ENCODE measurements at regions not wholly inside any gene's neighbourhood (a gene's known extent, or its start where the extent isn't known, plus 50 kb on each side); places are given as distances from the start of the nearest gene placed in this dataset.
"Not testable (repeated sequence)": the region's sequence is repeated elsewhere in the genome, so short reads cannot be mapped to it uniquely, and the experiment has no call there.

DNA sequence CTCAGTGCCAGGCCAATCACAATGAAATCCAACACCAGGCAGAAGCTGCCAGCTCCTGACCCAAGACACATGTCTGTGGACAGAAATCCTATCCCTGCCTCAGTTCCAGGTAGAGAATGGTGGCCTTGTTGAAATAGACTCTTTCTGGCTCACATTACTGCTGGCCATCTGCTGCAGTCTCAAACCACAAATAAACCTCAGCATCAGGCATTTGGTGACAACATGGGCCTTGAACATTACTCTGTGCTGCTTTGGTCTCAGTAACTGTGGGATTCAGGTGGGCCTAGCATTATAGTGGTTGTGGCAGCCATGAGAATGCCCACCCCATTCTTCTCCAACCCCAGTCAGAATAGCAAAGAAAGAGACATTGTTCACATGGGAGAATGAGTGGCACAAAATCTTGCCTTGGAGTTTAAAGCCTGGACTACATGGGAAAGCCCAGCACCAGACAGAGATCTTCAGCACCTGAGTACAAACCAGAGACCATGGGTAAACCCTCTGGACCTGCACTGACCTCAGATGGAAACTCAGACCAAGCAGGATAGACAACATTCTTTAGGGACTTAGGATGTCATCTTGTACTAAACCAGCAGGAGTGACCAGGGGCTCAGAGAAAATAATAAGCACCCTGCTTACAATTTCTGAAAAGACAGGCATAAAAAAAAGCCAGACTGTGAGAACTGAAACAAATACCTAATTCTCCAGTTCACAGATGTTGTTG, 50.4 kb upstream of the TRAM1L1 start:
- peaks cover 3% of the 10 kb centered on the region; the same call in 1 of the 2 replicates for H3K4me1 ChIP-seq (ENCODE audit: control insufficient read depth, insufficient read depth, low read length)
- H3K4me3 ChIP-seq (ENCODE audit: low read depth, low read length) = no peak overlapping the region
- H3K27ac ChIP-seq (ENCODE audit: low read depth, low read length) = no peak overlapping the region
- H3K36me3 ChIP-seq (ENCODE audit: control insufficient read depth, insufficient read depth, low read length) = no peaks in the 10 kb centered on the region
- H3K27me3 ChIP-seq (ENCODE audit: control insufficient read depth, insufficient read depth, low read length) = no peaks in the 10 kb centered on the region
- H3K9ac ChIP-seq (ENCODE audit: low read depth, low read length) = no peak overlapping the region
- peaks cover 4% of the 10 kb centered on the region; the same call in 1 of the 2 replicates for H3K9me3 ChIP-seq (ENCODE audit: control insufficient read depth, insufficient read depth, low read length)

DNA sequence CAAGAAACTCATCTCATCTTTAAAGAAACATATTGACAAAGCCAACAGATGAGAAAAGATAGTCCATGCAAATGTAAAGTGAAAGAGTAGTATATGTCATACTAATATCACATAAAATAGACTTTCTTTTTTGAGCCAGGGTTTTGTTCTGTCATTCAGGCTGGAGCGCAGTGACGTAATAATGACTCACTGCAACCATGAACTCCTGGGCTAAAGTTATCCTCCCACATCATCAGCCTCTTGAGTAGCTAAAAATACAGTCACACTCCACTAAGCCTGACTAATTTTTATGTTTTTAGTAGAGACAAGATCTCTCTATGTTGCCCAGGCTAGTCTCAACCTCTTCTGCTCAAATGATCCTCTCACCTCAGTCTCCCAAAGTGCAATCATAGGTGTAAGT, 51.8 kb upstream of the TRAM1L1 start:
- no peaks in the 10 kb centered on the region for H3K36me3 ChIP-seq (ENCODE audit: control insufficient read depth, insufficient read depth, low read length)
- H3K27me3 ChIP-seq (ENCODE audit: control insufficient read depth, insufficient read depth, low read length) = no peaks in the 10 kb centered on the region
- H3K4me3 ChIP-seq (ENCODE audit: low read depth, low read length) = no peak overlapping the region
- H3K9me3 ChIP-seq (ENCODE audit: control insufficient read depth, insufficient read depth, low read length) = peaks cover 4% of the 10 kb centered on the region; the same call in 1 of the 2 replicates
- peaks cover 3% of the 10 kb centered on the region; the same call in 1 of the 2 replicates for H3K4me1 ChIP-seq (ENCODE audit: control insufficient read depth, insufficient read depth, low read length)
- H3K27ac ChIP-seq (ENCODE audit: low read depth, low read length) = no peak overlapping the region
- H3K9ac ChIP-seq (ENCODE audit: low read depth, low read length) = no peak overlapping the region

DNA sequence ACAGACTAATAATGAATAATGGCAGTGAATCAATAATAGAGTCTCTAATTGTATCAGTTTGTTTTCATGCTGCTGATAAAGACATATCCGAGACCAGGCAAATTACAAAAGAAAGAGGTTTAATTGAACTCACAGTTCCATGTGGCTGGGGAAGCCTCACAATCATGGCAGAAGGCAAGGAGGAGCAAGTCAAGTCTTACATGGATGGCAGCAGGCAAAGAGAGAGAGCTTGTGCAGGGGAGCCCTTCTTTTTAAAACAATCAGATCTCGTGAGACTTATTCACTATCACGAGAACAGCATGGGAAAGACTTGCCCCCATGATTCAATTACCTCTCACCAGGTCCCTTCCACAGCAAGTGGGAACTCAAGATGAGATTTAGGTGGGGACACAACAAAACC, 53.4 kb upstream of the TRAM1L1 start:
- not testable (repeated sequence) for H3K4me3 ChIP-seq (ENCODE audit: low read depth, low read length); H3K9ac ChIP-seq (ENCODE audit: low read depth, low read length); H3K27ac ChIP-seq (ENCODE audit: low read depth, low read length); H3K9me3 ChIP-seq (ENCODE audit: control insufficient read depth, insufficient read depth, low read length); H3K4me1 ChIP-seq (ENCODE audit: control insufficient read depth, insufficient read depth, low read length); H3K27me3 ChIP-seq (ENCODE audit: control insufficient read depth, insufficient read depth, low read length); H3K36me3 ChIP-seq (ENCODE audit: control insufficient read depth, insufficient read depth, low read length)

DNA sequence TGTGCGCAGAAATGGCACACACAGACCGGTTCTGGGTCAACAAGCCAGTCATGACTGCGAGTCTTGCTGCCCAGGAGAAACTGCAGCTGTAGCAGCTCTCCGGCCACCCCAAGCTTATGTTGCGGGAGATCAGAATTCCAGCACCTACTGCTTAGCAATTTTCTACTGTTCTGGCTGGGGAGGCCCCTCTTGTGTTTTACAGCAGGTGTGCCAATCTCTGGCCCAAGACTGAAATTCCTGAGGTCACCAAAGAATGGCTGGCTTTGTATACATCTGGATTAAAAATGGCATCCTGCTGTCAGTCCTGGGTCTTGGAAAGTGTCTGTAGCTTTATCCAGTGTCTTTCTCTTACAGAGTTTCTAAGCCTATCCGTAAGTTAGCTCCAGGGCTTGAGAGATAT, 68.9 kb upstream of the TRAM1L1 start:
- H3K9me3 ChIP-seq (ENCODE audit: control insufficient read depth, insufficient read depth, low read length) = peaks cover 5% of the 10 kb centered on the region
- 0 out of 2 replicates have a peak, but pooled peaks cover 7% of the 10 kb centered on the region for H3K4me1 ChIP-seq (ENCODE audit: control insufficient read depth, insufficient read depth, low read length)
- H3K36me3 ChIP-seq (ENCODE audit: control insufficient read depth, insufficient read depth, low read length) = no peaks in the 10 kb centered on the region
- H3K27me3 ChIP-seq (ENCODE audit: control insufficient read depth, insufficient read depth, low read length) = no peaks in the 10 kb centered on the region
- H3K9ac ChIP-seq (ENCODE audit: low read depth, low read length) = no peak overlapping the region
- no peak overlapping the region for H3K4me3 ChIP-seq (ENCODE audit: low read depth, low read length)
- H3K27ac ChIP-seq (ENCODE audit: low read depth, low read length) = no peak overlapping the region

DNA sequence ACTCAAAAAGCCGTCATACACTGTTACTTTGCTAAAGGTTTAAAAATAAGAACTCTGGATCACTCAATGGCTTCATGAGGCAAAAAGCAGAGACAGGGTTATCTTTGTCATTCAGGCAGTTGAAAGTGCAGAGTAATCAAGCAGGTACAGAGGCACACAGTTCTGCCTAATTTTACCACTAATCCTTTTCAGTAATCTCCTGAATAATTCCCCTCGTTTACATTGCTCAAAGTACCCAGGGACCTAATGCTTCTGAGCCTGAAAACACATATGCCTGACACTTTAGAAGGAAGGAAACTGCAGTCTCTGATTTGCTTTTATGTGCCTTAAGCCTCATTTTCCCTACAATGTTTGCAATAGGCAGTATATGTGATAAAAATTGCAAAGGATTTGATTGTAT, 71.4 kb upstream of the TRAM1L1 start:
- Histone ChIP-seq H3K27ac (ENCODE audit: low read depth, low read length) (no peak overlapping the region), H3K4me1 (ENCODE audit: control insufficient read depth, insufficient read depth, low read length) (0 out of 2 replicates have a peak, but pooled peaks cover 7% of the 10 kb centered on the region), H3K9me3 (ENCODE audit: control insufficient read depth, insufficient read depth, low read length) (no peaks in the 10 kb centered on the region), H3K9ac (ENCODE audit: low read depth, low read length) (no peak overlapping the region), H3K4me3 (ENCODE audit: low read depth, low read length) (no peak overlapping the region), H3K36me3 (ENCODE audit: control insufficient read depth, insufficient read depth, low read length) (no peaks in the 10 kb centered on the region), H3K27me3 (ENCODE audit: control insufficient read depth, insufficient read depth, low read length) (no peaks in the 10 kb centered on the region)

DNA sequence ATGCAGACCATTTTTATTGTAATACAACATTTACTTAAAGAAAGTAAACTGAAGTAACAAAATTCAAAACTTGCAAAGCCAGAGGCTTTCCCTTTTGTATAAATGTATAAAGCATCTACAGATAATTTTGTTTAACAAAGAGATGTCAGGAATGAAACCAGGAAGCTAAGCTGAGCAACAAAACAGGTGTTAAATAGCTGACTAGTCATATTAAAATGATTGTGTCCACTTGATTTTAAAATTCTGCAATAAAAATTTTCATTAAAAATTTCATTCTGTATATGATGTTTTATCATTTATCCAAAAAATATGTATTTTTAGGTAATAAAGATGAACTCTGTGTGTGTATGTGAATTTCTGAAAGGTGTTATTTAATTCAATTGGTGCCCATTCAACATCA, 72.0 kb upstream of the TRAM1L1 start:
- no peaks in the 10 kb centered on the region for H3K27me3 ChIP-seq (ENCODE audit: control insufficient read depth, insufficient read depth, low read length)
- no peak overlapping the region for H3K27ac ChIP-seq (ENCODE audit: low read depth, low read length)
- no peaks in the 10 kb centered on the region for H3K36me3 ChIP-seq (ENCODE audit: control insufficient read depth, insufficient read depth, low read length)
- no peak overlapping the region for H3K9ac ChIP-seq (ENCODE audit: low read depth, low read length)
- H3K9me3 ChIP-seq (ENCODE audit: control insufficient read depth, insufficient read depth, low read length) = no peaks in the 10 kb centered on the region
- H3K4me1 ChIP-seq (ENCODE audit: control insufficient read depth, insufficient read depth, low read length) = 0 out of 2 replicates have a peak, but pooled peaks cover 7% of the 10 kb centered on the region
- H3K4me3 ChIP-seq (ENCODE audit: low read depth, low read length) = no peak overlapping the region

DNA sequence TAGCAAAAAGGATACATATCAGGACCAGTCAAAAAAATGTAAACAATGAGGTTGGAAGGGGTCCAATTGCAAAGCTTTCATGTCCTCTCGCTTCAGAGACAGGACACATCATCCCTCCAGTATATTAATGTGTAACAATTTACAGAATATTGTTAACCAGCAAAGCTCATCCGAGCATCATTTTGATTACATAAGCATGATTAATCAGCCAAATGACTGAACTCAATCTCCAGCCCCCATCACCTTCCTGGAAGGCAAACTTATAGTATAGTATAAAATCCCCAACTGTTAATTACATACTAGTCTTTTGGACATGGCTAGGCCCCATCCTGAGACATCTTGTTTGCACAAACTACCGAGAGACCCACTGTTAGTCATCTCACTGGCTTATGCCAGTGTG, 77.6 kb upstream of the TRAM1L1 start:
- Histone ChIP-seq H3K9ac (ENCODE audit: low read depth, low read length) (no peak overlapping the region), H3K27ac (ENCODE audit: low read depth, low read length) (no peak overlapping the region), H3K4me3 (ENCODE audit: low read depth, low read length) (no peak overlapping the region), H3K4me1 (ENCODE audit: control insufficient read depth, insufficient read depth, low read length) (no peaks in the 10 kb centered on the region), H3K27me3 (ENCODE audit: control insufficient read depth, insufficient read depth, low read length) (no peaks in the 10 kb centered on the region), H3K36me3 (ENCODE audit: control insufficient read depth, insufficient read depth, low read length) (no peaks in the 10 kb centered on the region), H3K9me3 (ENCODE audit: control insufficient read depth, insufficient read depth, low read length) (no peaks in the 10 kb centered on the region)

DNA sequence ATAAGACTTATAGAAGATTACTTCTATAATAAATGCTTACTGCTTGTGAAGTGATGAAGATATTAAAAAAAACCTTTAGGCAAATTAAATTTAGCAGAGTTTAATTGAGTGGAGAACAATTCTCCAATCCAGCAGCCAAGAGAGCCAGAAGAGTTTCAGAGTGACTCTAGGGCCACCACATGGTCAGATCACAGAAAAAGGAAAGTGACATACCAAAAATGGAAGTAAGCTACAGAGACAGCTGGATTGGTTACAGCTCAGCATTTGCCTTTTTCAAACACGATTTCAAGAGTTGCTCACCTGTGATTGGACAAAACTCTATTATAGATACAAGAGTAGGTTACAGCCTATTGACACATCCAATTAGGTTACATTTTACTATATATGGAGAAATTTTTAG, 79.0 kb upstream of the TRAM1L1 start:
- Histone ChIP-seq H3K27me3 (ENCODE audit: control insufficient read depth, insufficient read depth, low read length) (no peaks in the 10 kb centered on the region), H3K27ac (ENCODE audit: low read depth, low read length) (no peak overlapping the region), H3K9ac (ENCODE audit: low read depth, low read length) (no peak overlapping the region), H3K36me3 (ENCODE audit: control insufficient read depth, insufficient read depth, low read length) (no peaks in the 10 kb centered on the region), H3K4me1 (ENCODE audit: control insufficient read depth, insufficient read depth, low read length) (no peaks in the 10 kb centered on the region), H3K4me3 (ENCODE audit: low read depth, low read length) (no peak overlapping the region), H3K9me3 (ENCODE audit: control insufficient read depth, insufficient read depth, low read length) (no peaks in the 10 kb centered on the region)

DNA sequence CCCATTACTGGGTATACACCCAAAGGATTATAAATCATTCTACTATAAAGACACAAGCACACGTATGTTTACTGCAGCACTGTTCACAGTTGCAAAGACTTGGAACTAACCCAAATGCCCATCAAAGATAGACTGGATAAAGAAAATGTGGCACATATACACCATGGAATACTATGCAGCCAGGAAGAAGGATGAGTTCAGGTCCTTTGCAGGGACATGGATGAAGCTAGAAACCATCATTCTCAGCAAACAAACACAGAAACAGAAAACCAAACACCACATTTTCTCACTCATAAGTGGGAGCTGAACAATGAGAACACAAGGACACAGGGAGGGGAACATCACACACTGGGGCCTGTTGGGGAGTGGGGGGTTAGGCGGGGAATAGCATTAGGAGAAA, 90.0 kb upstream of the TRAM1L1 start:
- H3K4me3 ChIP-seq (ENCODE audit: low read depth, low read length); H3K27me3 ChIP-seq (ENCODE audit: control insufficient read depth, insufficient read depth, low read length); H3K9me3 ChIP-seq (ENCODE audit: control insufficient read depth, insufficient read depth, low read length); H3K4me1 ChIP-seq (ENCODE audit: control insufficient read depth, insufficient read depth, low read length); H3K9ac ChIP-seq (ENCODE audit: low read depth, low read length); H3K27ac ChIP-seq (ENCODE audit: low read depth, low read length); H3K36me3 ChIP-seq (ENCODE audit: control insufficient read depth, insufficient read depth, low read length): not testable (repeated sequence)

DNA sequence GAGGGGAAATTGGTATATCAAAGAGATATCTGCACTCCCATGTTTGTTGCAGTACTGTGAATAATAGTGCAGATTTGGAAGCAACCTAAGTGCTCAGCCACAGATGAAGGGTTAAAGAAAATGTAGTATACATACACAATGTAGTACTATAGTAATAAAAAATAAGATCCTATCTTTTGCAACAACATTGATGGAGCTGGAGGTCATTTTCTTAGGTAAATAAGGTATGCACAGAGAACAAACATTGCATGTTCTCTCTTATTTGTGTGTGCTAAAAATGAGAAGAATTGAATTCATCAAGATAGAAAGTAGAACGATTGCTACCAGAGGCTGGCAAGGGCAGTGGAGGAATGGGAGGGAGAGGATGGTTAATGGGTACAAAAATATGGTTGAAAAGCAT, 117.9 kb upstream of the TRAM1L1 start:
- no peak overlapping the region for H3K27ac ChIP-seq (ENCODE audit: low read depth, low read length)
- H3K27me3 ChIP-seq (ENCODE audit: control insufficient read depth, insufficient read depth, low read length) = no peaks in the 10 kb centered on the region
- 0 out of 2 replicates have a peak, but pooled peaks cover 4% of the 10 kb centered on the region for H3K4me1 ChIP-seq (ENCODE audit: control insufficient read depth, insufficient read depth, low read length)
- no peak overlapping the region for H3K4me3 ChIP-seq (ENCODE audit: low read depth, low read length)
- no peaks in the 10 kb centered on the region for H3K36me3 ChIP-seq (ENCODE audit: control insufficient read depth, insufficient read depth, low read length)
- H3K9me3 ChIP-seq (ENCODE audit: control insufficient read depth, insufficient read depth, low read length) = no peaks in the 10 kb centered on the region
- no peak overlapping the region for H3K9ac ChIP-seq (ENCODE audit: low read depth, low read length)

DNA sequence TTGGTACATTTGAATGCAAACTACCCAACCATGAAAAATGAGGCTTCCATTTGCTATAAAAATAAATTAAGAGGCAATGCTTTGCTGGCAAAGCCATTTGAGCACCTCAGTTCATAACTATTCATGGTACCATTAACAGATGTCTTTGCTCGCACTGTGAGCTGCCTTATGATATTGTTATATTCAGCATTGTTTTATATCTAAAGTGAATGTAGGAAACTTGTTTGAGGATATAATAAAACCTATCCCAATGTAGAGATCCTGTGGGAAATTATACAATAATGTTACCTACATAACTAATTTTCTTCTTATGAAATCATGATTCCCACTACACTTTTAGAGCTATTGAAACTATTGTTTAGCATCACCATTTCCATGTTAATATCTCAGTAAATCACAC, 125.2 kb upstream of the TRAM1L1 start:
- Histone ChIP-seq H3K4me1 (ENCODE audit: control insufficient read depth, insufficient read depth, low read length) (no peaks in the 10 kb centered on the region), H3K9ac (ENCODE audit: low read depth, low read length) (no peak overlapping the region), H3K4me3 (ENCODE audit: low read depth, low read length) (no peak overlapping the region), H3K27ac (ENCODE audit: low read depth, low read length) (no peak overlapping the region), H3K27me3 (ENCODE audit: control insufficient read depth, insufficient read depth, low read length) (no peaks in the 10 kb centered on the region), H3K36me3 (ENCODE audit: control insufficient read depth, insufficient read depth, low read length) (no peaks in the 10 kb centered on the region), H3K9me3 (ENCODE audit: control insufficient read depth, insufficient read depth, low read length) (no peaks in the 10 kb centered on the region)

Measured in HUES48 (cell line).